GM18870 (cell line): ENCODE measurements at regions not wholly inside any gene's neighbourhood (a gene's known extent, or its start where the extent isn't known, plus 50 kb on each side); places are given as distances from the start of the nearest gene placed in this dataset.
"Not testable (repeated sequence)": the region's sequence is repeated elsewhere in the genome, so short reads cannot be mapped to it uniquely, and the experiment has no call there.

Experiments
- ATAC-seq: cut with Tn5 transposase; IDR thresholded peaks from one replicate; pipeline ENCODE4 v1.9.1; 2021; ENCODE audit warnings: moderate library complexity; ENCODE audit not compliant: unreplicated experiment

DNA sequence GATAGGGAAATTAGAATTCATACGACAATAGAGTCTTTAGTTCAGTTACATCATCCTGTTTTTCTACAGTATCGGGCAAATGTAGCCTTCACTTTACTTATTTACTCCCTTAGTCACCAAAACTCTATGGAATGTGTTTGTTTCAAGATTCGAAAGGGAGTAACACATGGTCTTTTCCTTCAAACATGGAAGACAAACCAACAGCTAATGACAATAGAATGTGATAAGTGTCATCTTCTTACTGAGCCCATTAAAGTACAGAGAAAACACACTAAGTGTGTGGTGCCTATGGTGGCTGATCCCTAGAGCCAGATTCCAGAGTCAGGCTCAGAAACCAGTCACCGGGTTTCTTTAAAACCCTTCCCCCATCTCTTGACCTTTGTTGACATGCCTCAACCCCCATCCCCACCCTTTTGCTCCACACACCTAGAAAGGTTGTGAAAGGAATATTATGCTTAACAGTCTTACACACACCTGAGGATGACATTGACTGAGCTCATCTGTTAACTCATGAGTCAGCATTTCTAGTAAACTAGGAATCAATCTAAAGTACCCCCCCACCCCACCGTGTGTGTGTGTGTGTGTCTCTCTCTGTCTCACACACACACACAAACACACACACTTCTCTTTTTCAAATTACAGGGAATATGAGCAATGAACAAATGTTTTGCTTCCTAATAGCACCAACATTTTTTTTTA, 549.6 kb upstream of the CCDC54 start:
- ATAC-seq: no peak

DNA sequence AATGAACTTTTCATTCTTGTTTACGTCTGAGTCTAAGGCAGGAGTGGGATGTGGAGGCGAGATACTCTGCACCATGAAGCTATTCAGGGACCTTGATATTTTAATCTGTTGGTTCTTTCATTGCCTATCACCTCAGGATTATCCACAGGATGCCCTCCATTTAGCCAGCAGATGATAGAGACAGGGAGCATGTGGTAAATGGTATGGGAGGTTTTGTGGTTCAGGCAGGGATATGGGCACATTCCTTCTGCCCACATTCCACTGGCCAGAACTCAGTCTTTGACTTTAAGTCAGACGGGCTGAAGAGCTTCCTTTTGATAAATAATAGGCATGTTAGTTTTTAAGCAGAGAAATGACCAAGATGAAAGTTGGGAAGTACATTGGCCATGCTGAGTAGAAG, 548.0 kb upstream of the CCDC54 start:
- ATAC-seq: no peak

DNA sequence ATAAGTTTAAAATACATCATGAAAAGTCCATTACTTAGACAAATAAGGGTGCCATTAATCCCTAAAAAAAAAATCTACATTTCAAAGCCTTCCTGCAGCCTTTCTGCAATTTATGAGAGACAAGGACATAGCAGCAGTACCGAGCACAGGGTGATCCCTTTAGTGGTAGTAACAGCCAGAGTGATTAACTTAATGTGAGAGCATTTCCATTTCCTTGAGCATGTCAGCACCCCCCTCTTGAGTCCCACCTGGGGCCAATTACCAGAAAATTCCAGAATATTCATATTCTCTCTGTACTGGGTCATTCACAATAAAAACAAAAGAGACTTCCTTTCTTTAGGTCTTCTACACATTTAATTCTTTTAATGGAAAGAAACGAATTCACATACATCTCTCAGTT, 546.9 kb upstream of the CCDC54 start:
- ATAC-seq: no peak

DNA sequence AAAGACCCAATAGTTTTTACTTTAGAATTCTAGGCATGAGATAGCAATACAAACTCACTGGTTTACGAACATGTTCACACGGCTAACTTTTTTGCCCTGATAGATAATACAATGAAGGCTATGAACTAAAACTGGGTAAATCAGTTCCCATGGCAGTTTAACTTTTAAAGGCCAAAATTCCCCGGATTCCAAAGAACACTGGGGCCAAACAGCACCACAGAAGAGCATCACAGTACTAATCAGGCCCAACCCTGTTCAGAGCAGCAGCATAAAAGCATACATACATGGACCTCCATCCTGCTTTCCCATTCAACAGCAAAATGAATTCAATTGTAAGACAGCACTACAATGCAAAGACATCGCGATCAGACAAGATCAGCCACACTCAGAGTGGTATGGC, 540.3 kb upstream of the CCDC54 start:
- no peak for ATAC-seq

DNA sequence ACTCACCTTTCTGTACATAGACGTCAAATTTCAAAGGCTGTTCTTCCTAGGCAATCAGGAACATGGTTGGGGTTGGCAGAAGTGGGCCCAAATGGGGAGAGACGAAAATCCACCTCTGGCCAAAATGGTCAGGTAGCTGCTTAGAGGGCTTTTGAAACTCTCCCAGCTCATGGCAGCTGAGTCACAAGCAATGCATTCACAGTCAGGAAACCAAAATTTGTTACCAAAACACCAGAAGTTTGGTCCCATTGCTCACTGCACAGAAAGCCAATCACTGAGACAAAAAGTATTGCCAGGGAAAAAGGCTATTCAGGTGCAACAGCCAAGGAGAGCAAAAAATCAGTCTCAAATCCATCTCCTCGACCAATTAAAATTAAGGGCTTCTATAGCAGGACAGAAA, 539.6 kb upstream of the CCDC54 start:
- no peak for ATAC-seq

DNA sequence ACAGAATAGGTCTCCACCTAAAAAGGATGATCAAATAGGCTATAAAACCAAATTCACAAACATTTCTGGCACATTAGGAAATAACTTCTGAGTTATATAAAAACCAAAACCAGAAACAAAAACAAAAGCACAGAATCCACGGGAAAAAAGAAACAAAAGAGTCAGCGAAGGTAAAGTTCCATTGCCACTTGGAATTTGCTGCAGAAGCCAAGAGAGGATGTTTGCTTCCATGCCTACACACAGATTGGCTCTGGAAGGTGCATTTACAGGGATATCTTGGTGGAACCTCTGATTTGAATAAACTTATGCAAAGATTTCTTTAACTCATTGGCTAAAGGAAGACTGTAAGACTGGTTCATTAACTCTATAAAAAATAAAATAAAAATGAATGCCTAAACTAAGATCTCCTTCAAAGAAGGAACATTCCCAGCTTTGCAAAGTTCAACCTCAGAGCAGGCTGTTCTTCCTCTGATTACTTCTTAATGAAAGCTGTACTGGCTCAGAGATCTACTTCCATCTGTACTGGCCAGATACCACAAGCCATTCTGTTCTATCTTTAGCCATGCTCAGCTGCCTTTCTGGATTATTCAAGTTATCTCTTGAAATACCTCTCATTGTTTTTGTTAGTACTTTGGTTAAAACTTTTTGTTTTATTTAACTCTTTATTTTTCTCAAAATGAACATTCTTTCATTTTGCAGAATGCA, 537.5 kb upstream of the CCDC54 start:
- no peak for ATAC-seq

DNA sequence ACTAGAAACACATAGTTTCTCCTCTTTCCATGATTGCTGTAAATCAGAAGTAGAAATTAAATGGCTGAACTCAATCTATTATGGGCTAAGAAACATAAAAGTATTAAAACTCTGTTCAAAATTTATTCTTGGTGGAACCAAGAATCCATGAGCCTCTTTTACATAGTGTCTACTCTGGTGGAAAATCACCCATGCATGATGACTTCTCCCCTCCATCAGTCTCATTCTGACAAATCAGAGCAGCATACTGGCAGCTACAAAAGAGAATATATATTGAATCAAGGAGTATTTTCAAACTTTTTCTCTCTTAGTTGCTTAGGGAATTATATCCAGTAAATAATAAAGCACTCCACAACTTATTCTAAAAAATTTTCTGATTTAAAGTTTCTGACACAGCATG, 536.9 kb upstream of the CCDC54 start:
- no peak for ATAC-seq

DNA sequence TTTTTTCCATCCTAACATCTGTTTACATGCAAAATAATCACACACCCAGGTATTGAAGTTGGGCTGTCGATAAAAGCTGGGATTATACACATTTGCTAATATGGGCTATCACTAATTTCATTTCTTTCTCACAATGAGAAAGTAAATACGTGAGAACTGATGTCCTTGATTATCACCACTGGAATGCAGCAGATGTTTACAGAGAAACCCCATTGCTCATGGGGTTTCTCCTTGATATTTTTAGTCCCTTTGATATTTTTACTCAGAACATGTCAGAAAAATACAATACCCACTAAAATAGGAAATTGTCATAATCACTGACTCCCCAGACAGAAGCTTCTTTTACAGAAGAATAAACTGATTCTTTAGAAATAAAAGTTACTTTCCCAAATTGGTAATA, 535.1 kb upstream of the CCDC54 start:
- ATAC-seq: no peak

DNA sequence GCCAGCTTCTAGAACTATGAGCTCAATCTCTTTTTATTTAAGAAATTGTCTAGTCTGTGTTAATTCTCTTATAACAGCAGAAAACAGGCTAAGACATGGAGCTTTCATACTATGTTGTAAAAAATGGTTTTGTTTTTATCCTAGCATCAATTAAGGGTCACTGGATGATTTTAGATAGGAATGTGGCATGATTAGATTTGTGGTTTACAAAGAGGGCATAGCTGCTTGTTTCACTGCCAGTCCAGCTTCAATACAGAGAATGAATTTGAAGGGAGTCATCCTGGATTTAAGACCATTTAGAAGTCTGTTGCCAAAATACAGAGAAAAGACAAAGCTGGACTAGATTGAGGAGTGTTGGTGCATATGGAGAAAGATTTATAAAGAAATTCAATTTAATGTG, 532.6 kb upstream of the CCDC54 start:
- ATAC-seq: no peak

DNA sequence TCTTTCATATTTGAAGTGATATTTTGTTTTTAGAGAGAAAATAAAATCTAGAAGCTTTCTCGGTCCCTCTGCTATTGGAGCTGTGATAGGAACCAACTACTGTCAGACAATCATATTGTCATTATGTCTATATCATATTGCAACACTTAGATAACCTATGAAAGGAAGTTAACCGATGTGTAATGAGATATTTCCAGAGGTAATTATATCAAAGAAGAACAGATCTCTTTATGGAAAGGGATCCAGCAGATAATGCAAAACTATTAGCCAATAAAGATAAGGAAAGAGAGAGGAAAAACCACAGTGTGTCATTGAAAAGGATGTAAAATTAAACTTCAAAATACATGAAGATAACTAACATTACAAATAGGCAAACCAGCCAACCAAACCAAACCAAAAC, 529.1 kb upstream of the CCDC54 start:
- ATAC-seq: no peak

DNA sequence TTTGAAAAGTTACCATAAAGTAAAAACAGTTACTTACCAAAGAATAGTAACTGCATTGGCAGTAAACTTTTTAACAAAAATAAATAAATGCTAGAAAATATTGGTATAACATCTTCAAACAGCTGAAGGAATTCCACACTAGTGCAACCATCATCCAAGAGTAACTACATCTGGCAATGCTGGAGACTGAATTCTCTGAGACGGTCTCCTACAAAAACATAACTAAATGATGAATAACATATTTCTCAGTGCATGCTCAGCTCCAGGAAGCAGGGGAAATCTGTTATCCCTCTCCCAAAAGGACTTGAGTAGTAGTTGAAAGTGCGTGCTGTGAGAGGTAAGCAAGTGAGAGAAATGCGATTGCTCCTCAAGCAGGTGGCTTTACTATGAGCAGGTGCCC, 526.8 kb upstream of the CCDC54 start:
- no peak for ATAC-seq

DNA sequence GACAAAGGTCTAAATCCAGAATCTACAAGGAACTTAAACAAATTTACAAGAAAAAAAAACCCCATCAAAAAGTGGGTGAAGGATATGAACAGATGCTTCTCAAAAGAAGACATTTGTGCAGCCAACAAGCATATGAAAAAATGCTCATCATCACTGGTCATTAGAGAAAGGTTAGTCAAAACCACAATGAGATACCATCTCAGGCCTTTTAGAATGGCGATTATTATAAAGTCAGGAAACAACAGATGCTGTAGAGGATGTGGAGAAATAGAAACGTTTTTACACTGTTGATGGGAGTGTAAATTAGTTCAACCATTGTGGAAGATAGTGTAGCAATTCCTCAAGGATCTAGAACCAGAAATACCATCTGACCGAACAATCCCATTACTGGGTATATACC, 518.9 kb upstream of the CCDC54 start:
- not testable (repeated sequence) for ATAC-seq

DNA sequence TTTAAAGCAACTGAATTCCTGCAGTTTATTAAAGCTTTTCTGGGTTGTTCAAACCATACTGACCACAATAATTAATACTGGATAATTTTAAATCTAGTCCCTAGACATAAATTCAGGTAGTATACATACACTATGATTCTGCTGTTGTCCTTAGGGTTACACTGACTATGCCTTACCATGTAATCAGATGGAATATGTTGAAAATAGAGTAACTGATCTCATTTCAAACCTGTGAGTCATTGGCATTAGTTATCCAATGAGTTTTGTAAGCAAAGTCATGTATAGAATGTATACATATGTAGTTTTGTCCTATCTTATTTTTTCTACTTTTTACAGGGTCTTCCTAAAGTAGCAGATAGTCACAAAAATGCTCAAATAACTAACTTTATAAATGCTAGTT, 517.1 kb upstream of the CCDC54 start:
- no peak for ATAC-seq

DNA sequence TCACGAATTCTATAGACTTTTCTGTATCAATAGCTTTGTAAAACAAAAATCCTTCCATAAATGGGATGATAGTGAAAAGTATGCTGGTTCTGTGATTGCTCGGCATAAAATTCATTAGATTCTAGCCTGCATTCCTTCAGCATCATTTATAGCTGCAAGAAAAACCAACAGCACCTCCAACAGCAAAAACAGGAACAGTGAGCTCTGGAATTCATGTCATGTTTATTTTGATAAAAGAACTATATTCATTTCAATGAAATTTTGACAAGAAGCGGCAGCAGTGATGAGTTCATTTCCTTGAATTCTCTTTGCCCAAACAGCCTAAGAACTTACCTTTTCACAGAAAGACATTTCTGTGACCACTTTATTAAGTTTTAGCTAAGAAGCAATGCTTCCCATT, 515.2 kb upstream of the CCDC54 start:
- ATAC-seq: no peak

DNA sequence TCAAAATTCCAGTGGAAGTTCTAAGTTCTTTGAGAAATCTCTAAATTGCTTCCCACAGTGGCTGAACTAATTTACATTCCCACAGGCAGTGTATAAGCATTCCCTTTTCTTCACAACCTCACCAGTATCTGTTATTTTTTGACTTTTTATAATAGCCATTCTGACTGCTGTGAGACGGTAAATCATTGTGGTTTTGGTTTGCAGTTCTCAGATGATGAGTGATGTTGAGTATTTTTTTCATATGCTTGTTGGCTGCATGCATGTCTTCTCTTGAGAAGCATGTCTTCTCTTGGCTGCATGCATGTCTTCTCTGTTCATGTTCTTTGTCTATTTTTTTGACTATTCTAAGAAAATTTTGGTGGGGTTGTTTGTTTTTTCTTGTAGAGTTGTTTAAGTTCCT, 499.6 kb upstream of the CCDC54 start:
- ATAC-seq: no peak

DNA sequence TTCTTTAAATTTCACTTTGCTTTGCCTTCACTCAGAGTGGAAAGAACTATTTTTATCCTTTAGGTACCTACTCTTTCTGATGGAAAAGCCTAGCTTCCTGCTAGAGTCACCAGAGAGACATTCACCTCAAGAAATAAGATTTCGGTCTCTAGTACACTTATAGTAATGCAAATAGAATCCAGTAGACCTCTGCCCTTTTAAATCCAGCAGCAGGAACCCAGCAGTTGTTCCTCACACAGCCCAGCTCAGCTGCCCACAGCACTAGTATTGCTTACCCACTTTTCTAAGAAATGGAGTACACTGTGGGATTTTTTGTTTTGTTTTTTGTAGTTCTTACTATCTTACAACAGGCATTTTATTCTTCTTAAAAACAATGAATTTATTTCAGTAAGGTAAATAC, 497.0 kb upstream of the CCDC54 start:
- no peak for ATAC-seq

DNA sequence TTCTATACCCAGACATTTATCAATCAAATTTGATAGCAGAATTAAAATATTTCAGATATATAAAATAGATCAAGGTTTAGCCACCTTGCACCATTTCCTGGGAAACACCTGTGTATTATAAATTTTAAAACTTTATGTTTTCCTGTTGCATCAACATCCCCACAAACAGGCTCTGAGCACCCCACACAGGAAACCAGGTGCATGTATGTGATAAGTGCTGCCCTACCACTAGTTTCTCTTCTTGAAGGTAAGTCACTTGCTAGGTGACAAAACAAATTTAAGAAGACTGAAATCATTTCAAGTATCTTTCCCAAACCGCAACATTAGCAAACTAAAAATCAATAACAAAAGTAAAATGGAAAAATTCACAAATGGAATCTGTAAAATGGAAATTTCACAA, 496.1 kb upstream of the CCDC54 start:
- ATAC-seq: no peak

DNA sequence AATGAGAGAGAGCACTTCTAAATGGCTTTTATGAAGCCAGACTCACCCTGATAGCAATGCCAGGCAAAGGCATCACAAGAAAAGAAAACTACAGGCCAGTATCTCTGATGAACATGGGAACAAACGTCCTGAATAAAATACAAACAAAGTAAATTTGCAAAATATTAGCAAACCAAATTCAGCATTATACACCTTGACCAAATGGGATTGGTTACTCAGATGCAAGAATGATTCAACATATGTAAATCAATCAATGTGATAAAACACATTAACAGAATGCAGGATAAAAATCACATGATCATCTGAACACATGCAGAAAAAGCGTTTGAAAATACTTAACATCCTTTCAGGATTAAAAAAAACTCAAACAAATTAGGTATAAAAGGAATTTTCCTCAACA, 494.9 kb upstream of the CCDC54 start:
- ATAC-seq: no peak

DNA sequence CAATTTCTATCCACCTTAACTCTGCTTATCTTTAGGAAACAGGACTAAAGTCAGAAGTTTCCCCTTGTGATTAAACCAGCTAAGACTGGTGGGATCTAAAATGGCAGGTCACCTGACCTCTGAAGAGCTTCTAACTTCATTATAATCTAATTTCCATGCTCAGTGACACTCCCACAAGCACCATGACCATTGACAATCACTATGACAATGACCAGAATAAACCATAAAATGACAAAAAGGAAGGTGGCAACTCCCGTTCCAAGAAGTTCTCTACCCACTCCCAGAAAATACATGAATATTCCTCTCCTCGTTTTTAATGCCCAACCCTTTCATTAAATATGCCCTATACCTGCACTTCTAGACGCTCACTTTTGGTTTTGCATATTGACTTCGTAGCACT, 471.2 kb upstream of the CCDC54 start:
- no peak for ATAC-seq

DNA sequence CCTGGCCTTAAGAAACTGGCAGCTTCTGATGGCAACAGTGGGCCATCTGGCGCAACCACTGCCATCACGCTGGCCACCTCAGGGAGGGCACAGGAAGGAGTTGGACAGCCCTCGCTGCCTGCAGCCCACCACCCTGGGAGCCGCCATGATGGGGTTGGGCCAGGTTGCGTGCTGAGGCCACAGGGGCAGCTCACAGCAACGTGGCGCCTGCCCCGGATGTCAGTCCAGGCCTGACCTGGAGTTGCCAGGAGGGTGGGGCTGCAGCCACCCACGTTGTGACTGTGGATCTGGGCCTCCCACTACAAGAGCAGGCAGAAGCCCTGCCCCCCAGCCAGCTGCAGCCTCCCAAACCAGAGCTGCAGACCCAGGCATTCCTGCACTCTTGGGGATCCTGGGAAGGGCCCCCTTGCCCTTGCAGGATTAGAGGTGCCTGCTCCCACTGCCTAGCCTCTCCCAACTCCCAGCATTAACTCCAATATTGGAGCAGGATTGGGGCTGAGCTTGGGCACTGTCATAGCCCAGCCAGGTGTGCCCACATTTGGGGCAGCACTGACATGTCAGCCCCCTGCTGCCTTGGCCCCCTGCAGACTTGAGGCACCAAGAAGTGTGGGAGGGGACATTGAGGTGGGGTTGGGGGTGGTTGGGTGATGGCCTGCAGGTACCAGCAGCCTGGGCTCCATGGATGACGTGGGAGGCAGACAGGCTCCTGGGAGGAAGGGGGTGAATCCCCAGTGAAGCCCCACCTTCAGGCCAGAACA, 468.9 kb upstream of the CCDC54 start:
- ATAC-seq: no peak

DNA sequence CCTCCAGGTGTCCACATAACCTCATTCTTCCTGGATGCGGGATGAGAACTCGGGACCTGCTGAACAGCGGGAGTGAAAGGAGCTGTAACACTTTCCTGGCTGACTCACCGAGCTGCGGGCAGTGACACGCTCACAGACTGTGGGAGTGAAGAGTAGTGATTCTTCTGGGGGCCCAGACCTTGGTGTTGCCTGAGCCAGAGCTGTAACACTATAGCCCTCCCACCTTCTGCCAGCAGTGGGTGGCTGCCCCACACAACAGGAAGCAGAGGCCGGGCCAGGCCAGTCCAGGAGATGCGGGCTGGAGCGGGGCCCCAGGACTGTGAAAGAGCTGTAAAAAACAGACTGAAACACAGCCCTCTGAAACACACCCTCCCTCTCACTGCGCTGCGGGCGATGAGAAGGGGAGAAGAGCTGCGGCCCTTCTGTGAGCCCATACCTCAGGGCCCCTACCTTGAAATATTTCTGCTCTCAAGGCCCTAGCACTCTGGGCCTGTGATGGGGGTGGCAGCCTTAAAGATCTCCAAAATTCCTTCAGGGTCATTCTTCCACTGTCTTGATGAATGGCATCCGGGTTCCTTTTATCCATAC, 464.0 kb upstream of the CCDC54 start:
- no peak for ATAC-seq

DNA sequence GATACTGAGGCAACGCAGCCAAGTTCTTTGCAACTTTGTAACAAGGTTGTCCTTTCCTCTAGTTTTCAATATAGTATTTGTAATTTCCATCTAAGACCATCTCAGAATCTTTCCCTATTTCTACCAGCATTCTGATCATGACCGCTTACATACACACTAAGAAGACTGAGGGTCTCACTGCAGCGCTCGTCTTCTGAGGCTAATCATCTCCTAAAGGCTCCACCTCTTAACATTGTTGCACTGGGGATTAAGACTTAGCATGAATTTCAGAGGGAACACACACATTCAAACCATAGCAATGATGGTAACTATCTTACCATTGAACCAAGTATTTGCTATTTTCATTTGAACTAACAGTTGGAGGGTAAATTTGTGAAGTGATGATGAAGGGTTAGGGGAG, 463.3 kb upstream of the CCDC54 start:
- ATAC-seq: no peak
